GM10266 (cell line): ENCODE measurements at regions not wholly inside any gene's neighbourhood (a gene's known extent, or its start where the extent isn't known, plus 50 kb on each side); places are given as distances from the start of the nearest gene placed in this dataset.

ENCODE experiments used
- DNase-seq: peaks from one replicate; pipeline ENCODE4 v3.0.0; 2012; ENCODE audit errors: extremely low spot score
- CTCF ChIP-seq: IDR thresholded peaks from 2 replicates; pipeline ENCODE4 v1.5.1; 2012; ENCODE audit warnings: mild to moderate bottlenecking, low read depth; ENCODE audit not compliant: control insufficient read depth, insufficient read depth; ENCODE audit errors: missing control alignments

GRCh38 chr2:128391679-128392078, 73.0 kb upstream of the HS6ST1 start:
- no peak for DNase-seq
- no peak for TF ChIP-seq CTCF

- DNase-seq: no peak
- no peak for TF ChIP-seq CTCF
Observed at GRCh38 chr2:128392207-128392606, 73.5 kb upstream of the HS6ST1 start.

DNA sequence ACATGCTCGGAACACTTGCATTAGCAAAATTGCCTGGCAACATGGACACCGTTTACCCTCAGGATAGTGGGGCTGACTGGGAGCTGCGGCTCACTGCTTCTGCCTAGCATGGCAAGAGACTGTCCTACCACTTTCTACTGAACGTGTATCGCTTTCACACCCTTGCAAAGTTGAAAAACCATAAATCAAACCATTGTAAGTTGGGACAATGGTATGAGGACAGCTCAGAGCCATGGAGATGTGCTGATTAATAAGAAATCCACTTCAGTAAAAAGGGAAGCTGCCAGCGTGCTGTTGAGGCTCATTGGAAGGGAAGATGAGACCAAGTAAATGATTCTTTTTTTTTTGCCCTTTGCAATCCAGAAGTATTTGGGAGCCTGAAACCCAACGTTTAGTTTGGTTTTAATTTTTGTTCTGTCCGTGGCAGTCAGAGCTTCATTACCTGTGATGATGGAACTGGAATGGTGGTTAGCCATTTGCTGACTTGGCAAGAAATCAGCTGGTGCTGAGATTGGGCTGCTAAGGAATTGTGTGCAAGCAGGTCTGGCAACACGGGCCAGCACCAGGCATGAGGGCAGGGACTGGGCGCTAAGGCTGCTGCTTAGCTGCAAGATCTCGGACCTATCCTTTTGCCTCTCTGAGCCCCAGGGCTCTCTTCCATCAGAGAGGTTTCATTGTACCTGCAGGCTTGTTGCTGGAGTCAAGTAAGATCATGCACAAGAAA, 75.5 kb upstream of the HS6ST1 start:
- TF ChIP-seq CTCF: no peak
- no peak for DNase-seq

DNA sequence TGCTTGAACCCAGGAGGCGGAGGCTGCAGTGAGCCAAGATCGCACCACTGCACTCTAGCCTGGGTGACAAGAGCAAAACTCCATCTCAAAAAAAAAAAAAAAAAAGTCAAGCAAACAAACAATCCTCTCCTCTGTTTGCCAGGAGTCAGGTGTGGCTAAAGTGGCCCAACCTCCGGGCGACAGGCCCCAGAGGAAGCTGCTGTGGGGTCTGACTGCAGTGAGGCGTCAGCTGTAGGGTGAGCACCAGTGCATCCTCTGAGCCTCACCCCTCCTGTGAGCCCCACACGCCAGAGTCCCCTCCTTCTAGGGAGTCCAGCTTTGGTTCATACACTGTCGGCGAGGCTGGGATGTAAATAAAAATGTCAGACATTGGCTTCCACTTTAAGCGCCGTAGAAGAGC, 76.5 kb upstream of the HS6ST1 start:
- TF ChIP-seq CTCF: no peak
- DNase-seq: no peak

- TF ChIP-seq CTCF: no peak
- DNase-seq: no peak
Observed at GRCh38 chr2:128395640-128396499, 77.2 kb upstream of the HS6ST1 start.

- DNase-seq: no peak
- TF ChIP-seq CTCF: no peak
Observed at GRCh38 chr2:128396500-128396891, 77.8 kb upstream of the HS6ST1 start.

DNA sequence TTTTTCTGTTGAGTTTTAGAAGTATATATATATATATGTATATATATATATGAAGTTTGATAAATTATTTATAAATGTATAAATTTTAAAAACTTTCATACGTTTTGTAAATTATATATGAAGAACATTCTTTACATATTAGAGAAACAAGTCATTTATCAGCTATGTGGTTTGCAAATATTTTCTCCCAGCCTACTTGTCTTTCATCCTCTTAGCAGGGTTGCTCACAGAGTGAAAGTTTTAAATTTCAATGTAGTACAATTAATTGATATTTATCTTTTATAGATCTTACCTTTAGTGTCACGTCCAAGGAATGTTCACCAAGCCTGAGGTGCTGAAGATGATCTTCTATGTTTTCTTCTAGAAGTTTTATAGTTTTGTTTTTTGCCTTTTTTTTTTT, 78.3 kb upstream of the HS6ST1 start:
- DNase-seq: no peak

More for the DNA sequence above, 78.3 kb upstream of the HS6ST1 start:
- no peak for TF ChIP-seq CTCF
